NCI-H1417 (cell line): ENCODE measurements at regions not wholly inside any gene's neighbourhood (a gene's known extent, or its start where the extent isn't known, plus 50 kb on each side); places are given as distances from the start of the nearest gene placed in this dataset.
"Not testable (repeated sequence)": the region's sequence is repeated elsewhere in the genome, so short reads cannot be mapped to it uniquely, and the experiment has no call there.

Experiments used
- DNase-seq, 3 experiments: peaks; one replicate each; lab custom pipeline; 2025; lab: John Stamatoyannopoulos, UW

DNA sequence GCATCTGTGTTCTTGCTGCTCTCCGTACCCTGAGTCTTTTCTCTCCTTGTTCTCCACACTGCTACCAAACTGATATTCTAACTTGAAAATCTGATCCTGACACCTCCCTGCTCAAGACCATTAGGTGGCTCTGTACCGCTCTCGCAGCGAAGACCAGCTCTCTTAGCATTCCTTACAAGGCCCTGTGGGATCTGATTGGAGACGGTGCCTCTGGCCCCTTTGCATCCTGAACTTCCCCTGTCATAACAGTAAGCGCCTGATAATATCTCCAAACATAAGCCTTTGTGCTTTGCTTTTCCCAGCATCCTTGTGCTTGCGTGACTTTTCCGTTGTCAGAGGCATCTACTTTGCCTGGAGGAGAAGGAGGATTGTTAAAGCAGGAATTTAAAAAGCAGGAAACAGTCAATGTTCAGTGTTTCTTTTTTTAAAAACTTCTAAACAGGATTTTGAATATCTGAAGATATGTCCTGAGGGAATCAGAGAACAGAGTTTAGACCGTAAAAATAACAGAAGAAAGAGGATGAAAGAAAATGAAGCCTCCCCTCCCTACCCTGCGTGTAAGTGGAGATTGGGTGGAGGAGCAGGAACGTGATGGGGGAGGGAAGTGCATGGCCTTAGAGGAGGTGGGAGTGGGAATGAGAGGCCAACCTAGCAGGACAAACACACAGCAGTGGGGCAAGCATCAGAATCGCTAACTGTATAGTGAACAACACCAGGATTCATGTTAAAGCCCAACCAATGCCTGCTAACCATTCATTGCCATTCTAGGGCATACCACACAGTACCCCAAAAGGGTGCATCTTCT lies 89.2 kb upstream of the STMND1 start:
- DNase-seq: no peak

DNA sequence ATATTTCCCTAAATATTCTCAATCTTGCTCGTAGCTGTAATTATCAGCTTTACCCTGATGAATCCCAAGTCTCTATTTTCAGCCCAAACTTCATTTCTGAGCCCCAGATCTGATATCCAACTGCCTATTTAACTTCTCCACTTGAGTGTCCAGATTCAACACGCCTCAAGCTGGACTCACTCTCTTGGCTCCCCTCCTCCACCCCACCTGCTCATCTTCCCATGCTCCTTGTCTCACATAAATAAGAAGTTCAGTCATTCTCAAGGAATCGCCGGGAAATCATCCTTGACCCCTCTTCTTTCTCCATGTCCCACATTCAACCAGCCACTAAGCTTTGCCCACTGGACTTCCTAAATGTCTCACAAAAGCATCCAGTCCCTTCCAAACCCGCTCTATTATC lies 89.9 kb upstream of the STMND1 start:
- no peak for DNase-seq

DNA sequence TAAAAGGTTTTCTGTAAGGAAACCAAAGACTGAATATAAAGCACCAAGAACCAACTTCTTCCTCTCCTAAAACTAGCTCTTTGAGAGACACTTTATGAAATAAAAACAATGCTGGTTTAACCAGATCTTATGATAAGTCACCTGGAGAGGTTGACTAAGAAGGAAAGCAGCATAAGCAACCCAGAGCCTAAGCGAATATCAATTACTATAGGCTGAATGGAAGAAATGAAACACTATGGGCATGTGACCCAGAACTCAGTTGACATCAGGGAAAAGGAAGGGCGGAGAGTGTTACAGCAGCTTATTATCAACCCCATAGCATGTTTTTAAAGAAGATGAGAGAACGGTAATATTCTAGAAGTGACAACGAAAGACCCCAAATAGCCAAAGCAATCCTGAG lies 94.1 kb upstream of the STMND1 start:
- DNase-seq: no peak

DNA sequence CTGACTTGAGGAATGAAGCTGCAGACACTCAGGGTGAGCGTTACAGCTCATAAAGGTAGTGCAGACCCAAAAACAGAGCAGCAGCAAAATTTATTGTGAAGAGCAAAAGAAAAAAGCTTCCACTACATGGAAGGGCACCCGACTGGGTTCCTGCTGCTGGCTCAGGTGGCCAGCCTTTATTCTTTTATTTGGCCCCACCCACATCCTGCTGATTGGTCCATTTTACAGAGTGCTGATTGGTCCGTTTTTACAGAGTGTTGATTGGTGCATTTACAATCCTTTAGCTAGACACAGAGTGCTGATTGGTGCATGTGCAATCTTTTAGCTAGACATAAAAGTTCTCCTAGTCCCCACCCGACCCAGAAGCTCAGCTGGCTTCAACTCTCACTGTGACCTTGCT lies 95.3 kb upstream of the STMND1 start:
- no peak for DNase-seq

DNA sequence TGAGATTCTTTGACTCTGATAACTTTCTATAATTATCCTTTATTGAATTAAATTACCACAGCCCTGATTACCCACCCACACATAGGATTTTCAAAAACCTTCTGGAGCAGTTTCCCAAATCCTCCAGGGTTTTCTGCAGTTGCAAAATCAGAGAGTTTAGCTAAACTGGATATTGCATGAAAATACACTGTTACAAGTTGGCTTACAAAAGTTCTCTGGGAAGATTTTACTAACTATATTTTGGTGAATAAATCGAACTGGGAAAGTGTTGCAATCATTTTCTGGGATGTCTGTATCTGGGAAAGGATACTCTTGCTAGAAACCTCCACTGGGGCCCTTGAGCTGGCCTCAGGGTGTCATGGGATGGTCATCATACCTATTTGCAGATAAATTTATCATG lies 97.6 kb upstream of the STMND1 start:
- DNase-seq: no peak

DNA sequence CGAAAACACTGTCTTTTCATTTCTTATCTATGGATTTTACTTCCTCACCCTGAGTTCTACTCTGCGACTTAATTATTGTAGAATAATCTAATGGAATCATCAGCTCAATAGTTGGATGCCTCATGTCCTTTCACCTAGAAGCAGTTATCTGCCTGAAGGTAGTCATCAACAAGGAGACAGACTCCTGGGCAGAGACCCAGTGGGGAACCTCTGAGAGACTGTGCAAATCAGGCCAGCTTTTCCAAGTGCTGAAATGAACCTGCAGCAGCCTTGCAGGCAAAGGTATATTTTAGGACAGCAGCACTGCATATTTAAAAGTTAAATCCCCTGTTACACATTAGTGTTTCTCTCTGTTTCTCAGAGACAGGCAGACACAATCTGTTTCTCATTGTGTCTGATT lies 99.7 kb upstream of the STMND1 start:
- DNase-seq: no peak

DNA sequence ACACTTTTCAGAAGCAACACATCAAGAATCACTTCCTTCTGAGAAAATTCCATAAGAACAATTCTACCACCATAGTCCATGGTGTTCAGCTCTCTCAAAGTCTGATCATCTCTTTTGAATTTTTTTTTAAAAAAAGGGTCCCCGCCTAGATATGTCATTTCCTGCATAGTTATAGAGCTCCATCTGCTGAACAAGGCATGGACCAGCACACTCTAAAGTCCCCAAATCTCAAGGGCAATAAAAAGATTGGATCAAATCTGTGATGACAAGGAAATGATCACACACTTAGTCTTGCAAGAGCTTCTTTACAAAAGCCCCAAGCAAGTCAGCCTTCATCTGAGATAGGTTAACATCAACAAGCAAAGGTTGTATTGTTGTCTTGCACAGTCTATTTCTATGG lies 100.7 kb upstream of the STMND1 start:
- no peak for DNase-seq

DNA sequence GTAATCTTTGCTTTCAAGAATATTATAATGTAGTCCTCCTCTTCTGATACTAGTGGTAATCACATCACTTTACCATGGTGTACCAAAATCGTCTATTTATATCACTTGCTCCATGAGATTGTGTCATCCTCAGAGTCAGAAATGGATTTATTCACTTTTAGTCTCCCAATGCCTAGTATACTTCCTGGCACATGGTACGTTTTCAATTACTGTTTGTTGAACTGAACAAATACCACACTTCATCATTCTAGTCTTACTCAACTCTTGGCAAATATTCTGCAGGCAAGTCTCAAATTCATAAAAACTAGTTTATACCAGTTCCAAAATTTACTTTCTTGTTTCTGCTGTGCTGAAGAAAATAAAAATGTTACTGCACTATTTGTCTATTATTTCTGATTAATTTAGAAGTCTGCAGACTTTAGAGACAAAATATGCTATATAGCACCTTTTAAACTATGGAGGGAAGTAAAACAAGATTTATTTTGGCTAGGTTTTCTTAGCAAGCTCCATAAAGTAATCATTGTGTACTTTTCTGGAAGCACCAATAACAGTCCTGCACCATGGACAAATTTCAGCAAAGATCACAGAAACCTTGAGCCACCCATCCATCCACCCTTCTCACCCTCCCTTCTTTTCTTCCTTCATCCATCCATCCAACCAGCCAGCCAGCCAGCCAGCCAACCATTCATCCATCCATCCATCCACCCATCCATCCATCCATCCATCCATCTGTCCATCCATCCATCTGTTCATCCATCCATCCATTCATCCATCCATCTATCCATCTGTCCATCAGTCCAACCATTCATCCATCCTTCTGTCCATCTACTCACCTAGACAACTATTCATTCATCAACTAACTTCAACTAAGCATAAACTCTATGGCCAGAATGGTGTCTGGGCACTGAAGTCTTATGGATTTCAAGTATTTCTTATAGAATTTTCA lies 102.1 kb upstream of the STMND1 start:
- no peak for DNase-seq

DNA sequence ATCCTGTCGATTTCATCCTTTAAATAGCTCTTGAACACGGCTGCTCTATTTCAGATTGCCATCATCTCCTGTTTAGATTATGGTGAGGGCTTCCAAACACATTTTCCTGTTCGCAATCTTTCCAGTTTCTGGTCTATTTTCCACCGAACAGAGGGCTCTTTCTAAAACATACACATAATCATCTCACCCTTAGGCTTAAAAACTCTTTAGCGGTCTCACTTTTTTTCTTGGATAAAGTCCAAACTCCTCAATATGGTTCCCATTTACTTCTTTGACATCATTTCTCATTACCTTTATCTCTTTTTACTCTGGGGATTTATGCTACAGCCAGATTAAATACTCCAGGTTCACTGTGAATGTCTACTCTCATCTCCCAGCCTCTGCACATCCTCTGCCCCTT lies 103.4 kb upstream of the STMND1 start:
- DNase-seq: no peak

DNA sequence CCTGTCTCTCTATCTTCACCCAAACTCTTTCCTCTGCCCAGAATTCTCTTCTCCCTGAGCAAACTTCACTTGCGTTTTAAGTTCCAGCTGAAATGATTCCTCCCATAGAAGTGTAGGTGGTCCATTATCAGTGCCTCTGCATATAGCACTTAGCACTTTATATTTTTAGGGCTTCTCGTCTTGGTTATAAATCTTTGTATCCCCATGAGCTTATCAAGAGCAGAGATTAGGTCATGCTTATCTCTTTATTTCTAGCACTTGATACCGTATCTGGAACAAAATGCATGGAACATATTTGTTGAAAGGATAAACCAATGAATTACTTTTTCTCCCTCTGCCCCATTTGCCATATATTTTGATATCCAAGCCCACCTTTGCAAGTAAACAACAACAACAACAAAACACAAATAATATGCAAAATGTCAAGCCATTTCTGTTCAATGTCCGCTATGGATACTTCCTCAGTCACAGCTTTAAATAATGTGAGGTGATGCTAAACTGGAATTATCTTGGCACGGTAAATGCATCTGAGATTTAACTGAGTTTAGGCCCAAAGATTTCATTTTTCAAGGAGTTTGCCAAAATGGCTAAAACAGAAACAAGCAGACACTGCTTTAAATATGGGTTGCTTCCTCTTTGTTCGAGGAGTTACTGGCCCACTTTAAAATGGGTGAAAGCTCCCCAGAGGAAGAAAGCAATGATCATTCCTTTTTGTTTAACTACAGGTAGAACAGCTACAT lies 106.2 kb upstream of the STMND1 start:
- DNase-seq: no peak

DNA sequence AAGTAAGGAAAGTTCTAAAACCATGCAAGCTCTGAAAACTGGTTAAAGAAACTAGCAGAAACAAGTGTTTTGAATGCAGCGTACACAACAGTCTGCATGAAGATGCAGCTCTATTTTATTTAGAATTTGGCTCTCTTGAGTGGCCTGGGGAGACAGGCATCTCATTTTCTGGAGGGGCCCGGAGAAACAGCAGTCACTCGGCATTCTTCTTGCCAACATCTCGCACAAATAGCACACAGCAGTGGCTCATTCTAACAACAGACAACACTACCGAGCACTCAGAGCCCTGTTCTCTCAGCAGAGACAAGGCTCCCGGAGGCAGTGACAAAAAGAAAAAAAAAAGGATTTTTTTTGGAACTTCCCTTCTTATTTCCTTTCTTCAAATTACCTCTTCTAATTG lies 108.5 kb upstream of the STMND1 start:
- no peak for DNase-seq

DNA sequence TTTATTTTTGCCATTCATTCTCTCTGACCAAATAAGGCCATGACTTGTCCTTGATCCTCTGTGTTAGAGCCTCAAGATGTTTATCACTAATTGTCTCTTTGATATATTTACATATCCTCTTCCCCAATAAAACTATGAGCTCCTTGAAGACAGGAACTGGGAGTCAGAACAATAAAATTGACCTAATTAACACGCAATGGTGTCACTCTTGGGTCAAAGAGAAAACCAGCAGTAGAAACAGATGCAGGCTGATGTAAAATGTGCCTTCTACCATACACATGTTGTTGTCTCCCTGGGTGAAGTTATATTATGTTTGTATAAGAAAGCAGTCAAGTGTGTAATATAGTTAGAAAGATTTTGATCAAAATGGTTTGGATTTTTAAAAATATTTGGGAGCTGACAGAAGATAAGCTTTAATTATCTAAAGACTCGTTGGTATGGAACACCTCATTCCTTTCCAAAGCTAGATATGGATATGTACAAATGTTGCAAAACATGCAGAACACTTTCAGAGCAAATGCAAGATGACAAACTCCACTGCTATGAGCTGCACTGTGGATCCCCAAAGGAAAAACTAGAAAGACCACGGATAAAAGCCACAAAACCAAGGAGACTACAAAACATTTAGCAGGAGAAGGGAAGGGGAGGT lies 109.7 kb upstream of the STMND1 start:
- no peak for DNase-seq

DNA sequence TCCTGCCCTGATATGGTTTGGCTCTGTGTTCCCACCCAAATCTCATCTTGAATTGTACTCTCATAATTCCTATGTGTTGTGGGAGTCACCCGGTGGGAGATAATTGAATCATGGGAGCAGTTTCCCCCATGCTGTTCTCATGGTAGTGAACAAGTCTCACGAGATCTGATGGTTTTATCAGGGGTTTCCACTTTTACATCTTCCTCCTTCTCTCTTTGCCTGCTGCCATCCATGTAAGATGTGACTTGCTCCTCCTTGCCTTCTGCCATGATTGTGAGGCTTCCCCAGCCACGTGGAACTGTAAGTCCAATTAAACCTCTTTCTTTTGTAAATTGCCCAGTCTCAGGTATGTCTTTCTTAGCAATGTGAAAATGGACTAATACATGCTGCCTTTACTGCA lies 111.9 kb upstream of the STMND1 start:
- not testable (repeated sequence) for DNase-seq

DNA sequence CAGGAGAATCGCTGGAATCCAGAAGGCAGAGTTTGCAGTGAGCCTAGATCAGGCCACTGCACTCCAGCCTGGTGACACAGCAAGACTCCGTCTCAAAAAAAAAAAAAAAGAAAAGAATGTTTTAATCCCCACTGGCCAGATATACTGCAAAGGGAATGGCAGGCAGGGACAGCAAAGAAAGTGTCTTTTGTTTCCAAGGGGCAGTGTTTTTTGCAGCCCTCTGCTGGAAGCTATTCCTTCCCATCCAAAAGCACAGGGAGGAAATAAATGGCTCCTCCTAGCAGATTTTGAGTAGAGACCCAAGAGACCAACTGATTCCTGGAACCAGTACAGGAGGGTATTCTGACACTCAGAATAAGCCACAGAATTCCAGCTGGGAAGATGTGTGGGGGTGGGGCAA lies 112.5 kb upstream of the STMND1 start:
- no peak for DNase-seq

DNA sequence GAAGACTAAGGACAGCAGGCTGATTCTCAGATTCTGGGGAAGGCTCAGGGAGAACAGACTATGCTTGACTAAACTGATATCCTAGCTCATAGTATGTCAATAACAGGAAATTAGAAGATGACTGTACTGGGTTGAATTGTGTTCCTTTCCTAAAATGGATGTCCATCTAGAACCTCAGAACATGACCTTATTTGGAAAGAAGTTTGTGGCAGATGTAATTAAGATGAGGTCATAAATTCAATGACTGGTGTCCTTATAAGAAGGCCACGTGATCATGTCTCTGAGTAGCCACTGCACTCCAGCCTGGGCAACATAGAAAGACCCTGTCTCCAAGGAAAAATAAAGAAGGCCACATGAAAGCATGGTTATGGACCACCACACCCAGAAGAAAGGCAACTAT lies 113.9 kb upstream of the STMND1 start:
- DNase-seq: no peak

DNA sequence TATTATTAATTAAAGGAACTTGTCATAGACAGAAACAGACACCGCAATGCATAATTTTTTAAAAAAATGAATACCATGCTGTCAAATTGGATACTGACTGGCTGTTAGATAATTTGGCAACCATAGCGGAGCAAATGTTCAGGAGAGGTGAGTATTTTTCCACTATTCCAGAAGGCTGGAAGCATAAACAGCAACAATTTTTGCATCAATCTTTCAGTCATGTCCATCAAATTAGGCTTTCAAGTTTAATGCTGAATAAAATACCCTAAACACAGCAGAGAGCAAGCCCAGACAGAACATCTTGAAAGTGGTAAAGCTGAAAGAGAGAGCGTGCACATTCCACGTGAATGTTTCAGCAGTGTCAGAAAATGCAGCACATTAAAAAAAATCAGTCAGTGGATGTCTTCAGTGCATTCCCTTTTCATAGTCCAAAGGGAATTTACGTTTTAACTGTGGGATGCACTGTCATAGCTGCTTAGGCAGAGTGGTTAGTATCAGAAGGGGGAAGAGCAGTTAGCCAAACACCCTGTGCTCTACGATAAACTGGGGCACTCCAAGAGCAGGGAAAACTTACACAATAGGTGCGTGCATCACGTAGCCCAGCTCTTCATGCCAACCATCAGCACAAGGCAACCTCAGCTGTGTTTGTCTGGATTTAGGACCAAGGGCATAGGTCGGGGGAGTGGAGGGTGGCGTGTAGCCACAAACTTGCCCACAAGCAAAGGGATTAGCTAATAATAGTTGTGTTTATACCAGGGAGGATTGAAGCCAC lies 116.2 kb upstream of the STMND1 start:
- DNase-seq: no peak

DNA sequence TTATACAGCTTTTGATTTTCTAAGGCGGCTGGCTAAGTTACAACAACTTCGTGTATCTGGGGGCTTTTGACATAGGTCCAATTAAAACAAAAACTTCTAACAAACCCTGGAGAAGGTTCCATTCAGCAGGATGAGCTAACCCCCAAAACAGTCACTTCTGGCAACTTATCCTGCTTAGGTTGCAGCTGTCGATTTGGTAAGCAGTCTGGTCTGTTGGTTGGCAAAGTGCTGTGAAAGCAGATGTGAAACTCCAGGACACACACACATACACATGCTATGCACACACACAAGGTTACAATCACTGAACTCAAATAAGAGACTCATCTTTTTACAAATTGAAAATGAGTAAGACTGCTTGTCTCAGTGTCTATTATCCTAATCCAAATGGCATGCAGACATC lies 119.0 kb upstream of the STMND1 start:
- DNase-seq: no peak

DNA sequence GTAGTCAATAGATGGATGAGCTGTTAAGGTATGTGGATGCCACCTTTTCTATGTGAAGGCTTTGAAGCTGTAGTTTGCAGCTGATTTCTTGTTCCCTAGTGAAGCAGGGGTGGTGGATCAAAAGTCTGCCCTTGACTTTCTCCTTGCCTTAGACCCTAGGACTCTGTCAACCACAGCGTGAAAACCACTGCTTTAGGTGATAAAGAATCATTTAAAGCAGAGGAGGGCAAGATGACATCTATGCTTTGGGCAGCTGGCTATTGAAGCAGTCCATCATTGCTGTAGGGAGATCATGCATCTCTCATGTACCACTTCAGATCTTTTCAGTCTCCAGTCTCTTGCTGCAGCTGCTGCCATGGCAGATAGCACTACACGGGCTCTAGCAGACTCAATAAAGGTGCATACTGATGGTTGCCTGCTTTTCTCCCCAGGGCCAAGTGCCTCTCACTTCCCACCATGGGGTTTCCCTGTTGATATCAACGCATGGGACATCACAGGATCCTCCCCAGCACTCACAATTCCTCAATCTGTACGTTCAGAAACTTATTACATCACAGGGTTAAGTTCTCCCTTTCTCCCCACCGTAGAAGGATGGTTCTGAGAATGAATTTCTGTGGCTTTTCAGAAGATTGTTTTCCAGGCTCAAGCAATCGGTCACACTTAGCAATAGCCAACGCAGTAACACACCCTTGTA lies 122.0 kb upstream of the STMND1 start:
- no peak for DNase-seq

DNA sequence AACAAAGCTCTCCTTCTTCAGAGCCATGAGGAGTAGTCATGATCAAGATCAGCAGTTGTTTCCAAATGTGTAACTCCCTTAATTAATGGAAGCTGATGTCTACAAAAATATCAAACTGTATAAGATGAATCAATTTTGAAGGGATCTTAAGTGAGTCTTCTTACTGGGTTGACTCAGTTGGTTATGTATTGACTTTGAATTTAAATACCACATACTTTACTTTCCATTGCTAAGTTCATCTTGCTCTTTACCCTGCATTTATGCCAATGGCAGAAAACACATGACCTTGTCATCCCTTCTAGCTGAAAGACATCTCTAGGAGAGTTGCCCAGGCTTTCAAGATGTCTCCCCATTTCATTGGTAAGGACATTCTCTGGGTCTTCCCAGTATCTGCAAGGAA lies 123.2 kb upstream of the STMND1 start:
- DNase-seq: no peak

DNA sequence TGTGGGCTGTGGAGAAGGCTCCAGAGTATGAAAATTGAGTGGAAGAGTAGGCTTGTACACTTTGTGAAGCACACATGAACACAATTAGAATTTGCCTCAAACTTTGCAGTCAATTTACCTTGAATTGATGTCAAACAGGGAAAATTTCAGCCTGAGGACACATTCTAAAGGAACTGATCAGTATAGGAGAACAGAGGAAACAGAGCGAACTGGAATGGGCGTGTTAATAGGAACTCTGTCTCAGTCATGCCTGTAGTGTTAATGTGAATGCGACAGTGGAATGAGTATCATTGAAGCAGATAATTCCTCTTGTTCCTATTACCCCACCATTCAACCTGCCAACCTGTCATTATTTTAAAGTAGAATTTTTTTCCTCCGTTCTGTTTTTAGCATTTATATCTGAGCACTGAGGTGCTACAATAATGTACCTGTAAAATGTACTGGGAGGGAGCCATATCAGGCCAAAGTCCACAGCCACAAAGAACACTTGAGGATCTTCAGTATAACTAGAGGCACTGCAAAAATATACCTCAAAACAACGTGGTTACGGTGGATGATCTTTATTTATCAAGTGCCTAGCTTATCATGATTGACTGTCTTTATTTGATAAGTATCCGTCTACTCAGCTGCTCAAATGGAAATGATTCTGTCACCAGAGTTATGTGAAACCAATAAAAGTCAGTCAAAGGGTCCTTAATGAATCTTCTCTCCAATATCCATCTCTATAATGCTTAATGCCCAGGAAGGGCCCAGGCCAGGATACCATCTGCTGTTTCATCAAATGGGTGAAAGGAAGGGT lies 125.3 kb upstream of the STMND1 start:
- DNase-seq: no peak
